NCI-H1694 treated with DMSO at 0.1 percent for 48 hours (cell line): ENCODE measurements at regions not wholly inside any gene's neighbourhood (a gene's known extent, or its start where the extent isn't known, plus 50 kb on each side); places are given as distances from the start of the nearest gene placed in this dataset.
A peak's percentile ranks its signal among the peaks of the same experiment; 100 is the strongest.

Source experiments
- DNase-seq: peaks from one replicate; lab custom pipeline; 2025; lab: John Stamatoyannopoulos, UW

DNA sequence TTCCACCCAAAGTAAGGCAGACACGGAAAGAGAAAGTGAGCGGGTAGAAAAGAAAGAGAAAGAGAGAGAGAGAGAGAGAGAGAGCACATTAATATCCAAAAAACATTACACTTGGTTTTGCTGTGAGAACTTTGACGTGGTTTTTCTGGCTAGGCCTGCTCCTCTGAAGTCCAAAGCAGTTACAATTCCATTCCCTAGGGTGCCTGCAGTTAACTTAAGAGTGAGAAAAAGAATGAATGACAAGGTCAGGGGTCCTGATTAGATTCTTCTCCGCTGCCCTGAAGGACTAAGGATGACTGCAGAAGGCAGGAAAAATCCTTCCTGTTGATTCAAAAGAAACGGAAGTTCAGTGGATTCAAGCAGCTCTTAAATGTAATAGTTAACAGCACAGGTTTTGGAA lies 589.8 kb downstream of the PRELID2 start:
- no peak for DNase-seq

GRCh38 chr5:145244788-145245187 lies 590.4 kb downstream of the PRELID2 start:
- no peak for DNase-seq

DNA sequence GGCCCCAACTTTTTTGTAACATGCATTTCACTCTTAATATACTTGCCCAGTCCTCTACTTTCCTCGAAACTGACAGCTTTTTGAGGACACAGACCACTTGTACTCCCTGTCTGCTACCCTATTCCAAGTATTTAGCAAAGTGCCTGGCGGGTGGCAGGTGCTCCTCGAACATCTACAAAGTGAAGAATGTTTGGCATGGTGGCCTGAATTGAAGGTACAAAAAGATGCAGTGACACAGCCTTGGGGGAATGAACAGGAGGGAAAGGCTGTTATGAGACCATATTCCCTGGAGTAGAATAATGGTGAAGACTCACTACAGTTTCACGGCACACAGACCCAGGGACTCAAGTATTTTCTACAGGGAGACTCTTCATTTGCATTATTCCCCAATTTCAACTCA lies 590.9 kb downstream of the PRELID2 start:
- DNase-seq, result no peak

DNA sequence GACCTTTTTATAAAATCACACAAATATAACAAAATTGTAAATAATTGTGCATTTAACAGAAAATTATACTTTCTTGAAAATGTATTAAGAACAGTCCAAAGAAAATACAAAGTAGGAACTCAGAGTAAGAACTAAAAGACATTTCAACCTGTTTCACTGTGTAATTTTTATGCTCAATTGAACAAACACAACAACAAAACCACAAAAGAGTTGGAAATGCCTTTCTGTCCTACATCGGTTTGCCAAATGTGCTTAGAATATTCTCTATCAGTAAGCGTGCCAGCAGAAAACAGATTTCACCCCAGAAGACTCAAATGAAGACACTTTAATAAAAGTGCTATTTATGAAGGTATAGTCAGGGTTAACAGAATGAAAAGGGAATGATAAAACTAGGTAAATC lies 592.1 kb downstream of the PRELID2 start:
- no peak for DNase-seq

DNA sequence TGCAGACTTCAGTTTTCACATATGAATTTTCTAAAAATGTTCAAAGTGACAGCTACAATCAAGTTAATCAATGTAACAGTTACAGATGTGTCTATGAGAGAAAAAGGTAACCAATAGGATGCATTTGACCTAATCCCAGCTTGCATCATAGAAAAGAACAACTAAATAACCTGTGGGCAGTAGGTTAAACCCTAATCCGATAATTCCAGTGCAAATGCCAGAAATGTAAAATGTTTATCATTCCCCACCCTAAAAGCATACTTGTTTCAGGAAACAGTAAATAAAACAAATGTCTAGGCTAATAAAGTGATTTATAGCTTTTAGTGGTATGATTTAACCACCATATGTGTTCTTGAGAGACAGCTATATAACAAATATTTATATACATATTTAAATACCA lies 592.6 kb downstream of the PRELID2 start:
- no peak for DNase-seq

- peak; percentile 59 for DNase-seq
These were observed 597.3 kb downstream of the PRELID2 start for GRCh38 chr5:145237843-145238242.

GRCh38 chr5:145236983-145237382 lies 598.2 kb downstream of the PRELID2 start:
- no peak for DNase-seq

DNA sequence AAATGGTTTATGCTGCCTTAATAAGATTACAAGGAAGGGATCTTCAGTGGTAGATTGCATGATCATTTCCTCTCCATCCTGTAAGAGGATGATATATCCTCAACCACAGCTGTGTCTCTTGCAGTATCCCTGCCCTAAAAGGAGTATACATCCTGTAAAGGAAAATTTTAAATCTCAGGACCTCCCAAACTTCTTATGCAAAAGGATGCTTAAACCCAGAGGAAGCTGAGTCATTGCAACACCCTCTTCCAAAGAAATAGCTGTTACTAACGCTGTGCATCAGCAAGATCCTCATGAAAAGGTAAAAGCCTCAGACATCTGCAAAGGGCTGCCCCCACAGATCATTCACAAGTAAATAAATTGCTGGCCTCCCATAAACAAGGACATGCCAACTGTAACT lies 599.0 kb downstream of the PRELID2 start:
- DNase-seq, result no peak

DNA sequence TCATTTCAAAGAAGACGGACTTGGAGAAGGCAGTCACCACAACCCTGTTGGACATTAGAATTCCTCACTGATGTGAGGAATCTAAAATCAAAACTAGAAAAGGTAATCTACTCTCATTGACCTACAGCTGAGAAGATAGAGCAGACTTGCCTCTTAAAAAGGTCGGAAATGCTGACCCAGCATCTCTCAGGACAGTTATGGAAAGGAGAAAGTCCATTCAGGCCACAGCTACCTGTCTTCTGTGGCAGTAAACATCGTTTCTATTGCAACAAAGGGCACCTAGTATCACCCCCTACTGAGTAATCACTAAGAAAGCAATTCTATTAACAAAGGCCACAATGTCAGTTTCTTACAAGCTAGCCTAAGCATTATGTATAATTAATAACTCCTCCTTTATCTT lies 601.7 kb downstream of the PRELID2 start:
- DNase-seq, result no peak

DNA sequence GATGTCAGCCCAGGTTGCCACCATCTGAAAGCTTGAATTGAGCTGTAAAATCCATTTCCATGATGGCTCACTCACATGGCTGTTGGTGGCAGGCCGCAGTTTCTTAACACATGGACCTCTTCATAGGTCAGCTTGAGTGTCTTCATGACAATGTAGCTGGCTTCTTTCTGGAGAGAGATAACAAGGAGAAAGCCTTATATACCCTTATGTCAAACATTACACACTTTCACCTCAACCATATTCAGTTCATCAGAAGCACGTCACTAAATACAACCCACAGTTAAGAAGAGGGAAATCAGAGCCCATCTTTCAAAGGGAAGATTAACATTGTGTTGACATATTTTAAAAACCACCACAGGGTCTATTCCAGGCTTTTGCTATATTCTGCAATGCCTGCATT lies 604.4 kb downstream of the PRELID2 start:
- DNase-seq, result no peak

- DNase-seq, result no peak
These were observed 606.6 kb downstream of the PRELID2 start for GRCh38 chr5:145228564-145228963.

GRCh38 chr5:145227881-145228280 lies 607.3 kb downstream of the PRELID2 start:
- DNase-seq, result no peak

- no peak for DNase-seq
These were observed 608.4 kb downstream of the PRELID2 start for GRCh38 chr5:145226726-145227125.

- DNase-seq, result no peak
These were observed 609.6 kb downstream of the PRELID2 start for GRCh38 chr5:145225529-145225928.

GRCh38 chr5:145223582-145223981 lies 611.6 kb downstream of the PRELID2 start:
- DNase-seq, result no peak

DNA sequence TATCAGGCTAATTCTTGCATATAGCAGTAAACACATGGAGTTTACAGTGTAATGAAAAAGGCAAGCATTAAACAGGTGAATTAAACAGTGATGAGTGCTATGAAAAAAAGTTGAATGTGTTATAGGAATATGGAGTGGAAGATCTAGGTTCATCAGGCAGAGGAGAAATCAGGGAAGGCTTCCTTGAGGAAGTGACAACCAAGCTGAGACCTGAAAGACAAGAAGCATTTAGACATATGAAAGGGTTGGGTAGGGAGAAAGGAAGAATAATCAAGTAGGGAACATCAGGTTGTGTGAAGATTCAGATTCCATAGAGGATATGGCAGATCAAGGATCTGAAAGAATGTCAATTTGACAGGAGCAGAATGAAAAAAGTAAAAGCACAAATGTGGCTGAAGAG lies 612.5 kb downstream of the PRELID2 start:
- DNase-seq, result no peak

DNA sequence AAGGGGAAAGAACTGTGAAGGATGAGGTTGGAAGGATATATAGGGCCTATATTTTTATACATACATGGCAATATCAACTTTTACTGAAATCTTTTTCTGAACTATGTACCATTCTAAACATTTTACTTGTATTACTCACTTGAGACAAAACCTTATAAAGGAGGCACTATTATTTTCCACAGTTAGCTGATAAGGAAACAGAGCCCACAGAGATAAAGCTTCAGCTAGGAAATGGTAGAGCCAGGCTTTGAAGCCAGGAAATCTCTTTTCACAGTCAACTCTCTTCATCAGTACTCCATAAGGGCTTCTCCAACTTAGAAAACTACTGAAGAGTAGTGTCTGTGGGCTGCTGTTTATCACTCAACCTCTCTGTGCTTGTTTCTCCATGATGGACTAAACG lies 613.7 kb downstream of the PRELID2 start:
- DNase-seq, result no peak

DNA sequence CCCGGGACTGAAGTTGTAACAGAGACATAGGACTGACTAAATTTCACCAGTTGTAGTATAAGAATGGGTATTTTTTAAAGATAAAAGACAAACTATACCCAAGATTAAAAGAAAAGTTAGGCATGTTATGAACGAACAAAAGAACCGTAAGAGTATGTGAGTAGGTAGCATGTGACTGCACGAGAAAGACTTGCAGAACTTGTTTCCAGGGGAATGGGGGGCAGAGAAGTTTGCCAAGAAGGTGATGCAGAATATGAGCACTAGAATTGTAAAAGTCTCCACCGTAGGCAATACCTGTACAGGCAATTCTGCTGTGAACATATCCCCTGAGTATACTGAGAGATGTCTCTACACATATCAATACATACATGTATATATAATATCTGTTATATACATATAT lies 614.7 kb downstream of the PRELID2 start:
- DNase-seq, result no peak

- no peak for DNase-seq
These were observed 616.2 kb downstream of the PRELID2 start for GRCh38 chr5:145218982-145219381.

GRCh38 chr5:145218019-145218418 lies 617.1 kb downstream of the PRELID2 start:
- no peak for DNase-seq

- DNase-seq, result no peak
These were observed 625.1 kb downstream of the PRELID2 start for GRCh38 chr5:145210020-145210419.

- no peak for DNase-seq
These were observed 629.6 kb downstream of the PRELID2 start for GRCh38 chr5:145205546-145205945.

DNA sequence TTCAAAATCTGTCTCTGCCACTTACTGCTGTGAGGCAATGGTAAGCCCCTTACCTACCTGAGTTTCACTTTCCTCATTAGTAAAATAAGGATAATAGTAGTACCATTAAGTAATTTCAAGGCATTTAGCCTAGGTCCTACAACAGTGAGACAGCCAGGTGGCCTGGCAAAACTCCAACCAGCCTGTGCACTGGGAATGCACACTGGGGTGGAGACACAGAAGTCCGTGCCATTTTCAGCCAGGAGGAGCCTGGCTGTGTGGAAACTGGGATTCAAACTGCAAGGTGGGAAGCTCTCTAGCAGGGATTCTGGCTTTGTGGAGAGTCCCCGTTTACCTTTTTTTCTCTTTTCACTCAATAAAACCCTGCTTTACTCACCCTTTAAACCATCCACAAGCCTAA lies 630.4 kb downstream of the PRELID2 start:
- no peak for DNase-seq

DNA sequence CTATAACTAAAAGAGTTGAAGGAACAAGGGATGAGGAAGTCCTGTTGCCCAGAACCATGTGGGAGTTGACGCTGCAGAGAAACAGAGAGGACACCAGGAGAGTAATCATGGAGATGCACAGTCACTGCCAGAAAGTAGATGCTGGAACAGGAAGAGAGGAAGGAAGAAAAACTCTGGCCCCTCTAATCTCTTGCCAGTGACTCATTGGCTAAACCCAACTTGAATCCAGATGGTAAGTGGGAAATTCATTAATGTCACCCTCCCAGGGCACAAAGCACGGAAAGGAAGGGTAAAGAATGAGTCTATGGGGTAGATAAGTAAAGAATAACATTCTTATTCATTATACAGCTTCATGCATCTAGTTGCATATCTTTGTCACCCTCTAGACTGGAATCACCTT lies 631.9 kb downstream of the PRELID2 start:
- no peak for DNase-seq
